Body of pancreas (tissue), 4 donors: ENCODE measurements at regions not wholly inside any gene's neighbourhood (a gene's known extent, or its start where the extent isn't known, plus 50 kb on each side); places are given as distances from the start of the nearest gene placed in this dataset.

ENCODE experiments used
- ATAC-seq: fragments of 150-250 bp; one replicate; pipeline ENCODE4 v1.9.1; 2016
- DNase-seq, 4 donors: peaks; one replicate each; pipeline ENCODE4 v3.0.0-alpha.2; 2019
- H3K27ac ChIP-seq, 4 donors: fragments of 200-600 bp; sonication (generic); 1 replicate in 3 of 4; 2 replicates in 1 of 4; pipeline versions ENCODE4 v1.5.1 to v1.6.1; 2016 to 2019; ENCODE audit warnings: mild to moderate bottlenecking in 1 of 4, mixed read lengths in 1 of 4, moderate library complexity in 1 of 4
- H3K27me3 ChIP-seq, 2 donors: fragments of 200-600 bp; sonication (generic); one replicate each; pipeline ENCODE4 v1.6.0; 2016; ENCODE audit warnings: mild to moderate bottlenecking in 1 of 2
- H3K36me3 ChIP-seq, 2 donors: fragments of 200-600 bp; sonication (generic); replicated peaks in 1 of 2; 2 replicates each; pipeline ENCODE4 v1.5.1; 2016; ENCODE audit warnings: low read depth in 2 of 2; ENCODE audit not compliant: insufficient read depth in 1 of 2
- H3K4me1 ChIP-seq: fragments of 200-600 bp; sonication (generic); one replicate; pipeline ENCODE4 v1.6.0; 2016
- H3K4me3 ChIP-seq, 2 donors: fragments of 200-600 bp; sonication (generic); 1 replicate in 1 of 2; 2 replicates in 1 of 2; pipeline ENCODE4 v1.5.1; 2016 to 2019
- H3K9me3 ChIP-seq, 3 donors: fragments of 200-600 bp; sonication (generic); 1 replicate in 2 of 3; 2 replicates in 1 of 3; pipeline ENCODE4 v1.5.1; 2016
- POLR2A ChIP-seq, 3 donors: fragments of 450-650 bp; IDR thresholded peaks; one replicate each; pipeline ENCODE4 v1.6.1; 2016; ENCODE audit warnings: antibody characterized with exemption in 3 of 3, mild to moderate bottlenecking in 2 of 3
- WGBS, 2 donors: methylation state at CpG; one replicate each; pipeline ENCODE4 v1.1.5; 2017; 5-methylcytosine and 5-hydroxymethylcytosine counted together
- intact Hi-C: fragments of 100-400 bp; cut with DNase I; formaldehyde crosslinking; loops from one replicate; pipeline ENCODE4 v1.15.1; 2023
- TF ChIP-seq, protein P1 (sequence below), 7 experiments: fragments of 450-650 bp in 4 of 7; fragments of 200-600 bp in 3 of 7; sonication (generic) in 3 of 7; IDR thresholded peaks; one replicate each; pipeline ENCODE4 v1.5.1; 2016 to 2019; ENCODE audit warnings: antibody characterized with exemption in 7 of 7

DNA sequence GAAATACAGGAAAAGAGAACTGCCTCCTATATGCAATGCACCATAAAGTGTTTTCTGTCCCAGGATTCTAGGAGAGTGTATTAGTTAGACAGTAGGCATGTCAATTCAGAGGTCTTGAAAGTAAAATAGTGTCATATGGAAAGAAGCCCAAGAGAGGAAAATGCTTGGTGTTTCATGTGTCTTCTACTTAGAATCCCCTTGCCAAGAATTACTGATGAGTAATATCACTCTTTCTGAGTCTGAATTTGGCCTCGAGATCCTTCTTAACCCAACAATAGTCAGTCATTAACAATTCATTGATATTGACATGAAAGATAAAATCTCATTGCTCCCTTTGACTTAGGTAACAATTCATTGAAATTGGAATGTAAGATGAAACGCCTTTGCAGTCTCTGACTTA lies 972.2 kb downstream of the TTLL7 start:
- no peaks in the 10 kb centered on the region for H3K9me3 ChIP-seq
- no peak overlapping the region for H3K4me3 ChIP-seq
- H3K27me3 ChIP-seq: no peaks in the 10 kb centered on the region
- ATAC-seq (no peak), DNase-seq (no peak)
- 65 to 67% methylated on average over 2 of the region's 2 CpGs for WGBS, 2 donors
- H3K4me1 ChIP-seq: no peaks in the 10 kb centered on the region
- H3K27ac ChIP-seq: no peak overlapping the region
- TF ChIP-seq, protein P1, sequence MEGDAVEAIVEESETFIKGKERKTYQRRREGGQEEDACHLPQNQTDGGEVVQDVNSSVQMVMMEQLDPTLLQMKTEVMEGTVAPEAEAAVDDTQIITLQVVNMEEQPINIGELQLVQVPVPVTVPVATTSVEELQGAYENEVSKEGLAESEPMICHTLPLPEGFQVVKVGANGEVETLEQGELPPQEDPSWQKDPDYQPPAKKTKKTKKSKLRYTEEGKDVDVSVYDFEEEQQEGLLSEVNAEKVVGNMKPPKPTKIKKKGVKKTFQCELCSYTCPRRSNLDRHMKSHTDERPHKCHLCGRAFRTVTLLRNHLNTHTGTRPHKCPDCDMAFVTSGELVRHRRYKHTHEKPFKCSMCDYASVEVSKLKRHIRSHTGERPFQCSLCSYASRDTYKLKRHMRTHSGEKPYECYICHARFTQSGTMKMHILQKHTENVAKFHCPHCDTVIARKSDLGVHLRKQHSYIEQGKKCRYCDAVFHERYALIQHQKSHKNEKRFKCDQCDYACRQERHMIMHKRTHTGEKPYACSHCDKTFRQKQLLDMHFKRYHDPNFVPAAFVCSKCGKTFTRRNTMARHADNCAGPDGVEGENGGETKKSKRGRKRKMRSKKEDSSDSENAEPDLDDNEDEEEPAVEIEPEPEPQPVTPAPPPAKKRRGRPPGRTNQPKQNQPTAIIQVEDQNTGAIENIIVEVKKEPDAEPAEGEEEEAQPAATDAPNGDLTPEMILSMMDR (IDR thresholded peaks at IDR 0.05): no peak
- no peak for TF ChIP-seq POLR2A (IDR thresholded peaks at IDR 0.05)
- H3K36me3 ChIP-seq: no peaks in the 10 kb centered on the region
- intact Hi-C loops: no loop called here

DNA sequence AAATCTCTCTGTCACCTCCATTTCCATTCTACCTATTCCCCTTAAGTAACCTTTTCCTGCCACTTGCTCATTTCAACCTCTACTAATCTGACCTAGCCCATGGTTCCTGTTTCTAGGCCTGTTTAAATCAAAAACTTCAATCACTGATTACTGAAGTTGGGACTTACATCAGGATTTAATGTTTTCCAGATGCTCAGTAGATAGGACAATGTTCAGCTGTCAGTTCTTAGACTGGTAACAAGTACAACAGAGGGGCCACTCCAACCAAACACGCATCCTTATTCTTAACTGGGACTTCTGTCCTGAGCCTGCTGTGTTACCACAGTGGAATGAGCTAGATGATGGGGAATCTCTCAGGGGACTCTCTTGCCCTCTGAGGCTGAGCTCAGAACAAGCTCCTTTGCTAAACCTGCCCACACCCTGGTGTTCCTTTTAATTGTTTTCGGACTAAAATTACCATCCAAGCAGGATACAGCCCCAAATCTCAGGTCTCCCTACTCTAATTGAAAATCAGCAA lies 974.6 kb downstream of the TTLL7 start:
- Histone ChIP-seq H3K36me3 (no peaks in the 10 kb centered on the region), H3K27ac (no peak overlapping the region), H3K27me3 (no peaks in the 10 kb centered on the region), H3K4me3 (no peak overlapping the region), H3K9me3 (no peaks in the 10 kb centered on the region), H3K4me1 (no peaks in the 10 kb centered on the region)
- 88 to 92% methylated on average over 2 of the region's 2 CpGs for WGBS, 2 donors
- intact Hi-C loops: no loop called here
- DNase-seq (no peak), ATAC-seq (no peak)
- TF ChIP-seq, protein P1 (IDR thresholded peaks at IDR 0.05): no peak
- no peak for TF ChIP-seq POLR2A (IDR thresholded peaks at IDR 0.05)

DNA sequence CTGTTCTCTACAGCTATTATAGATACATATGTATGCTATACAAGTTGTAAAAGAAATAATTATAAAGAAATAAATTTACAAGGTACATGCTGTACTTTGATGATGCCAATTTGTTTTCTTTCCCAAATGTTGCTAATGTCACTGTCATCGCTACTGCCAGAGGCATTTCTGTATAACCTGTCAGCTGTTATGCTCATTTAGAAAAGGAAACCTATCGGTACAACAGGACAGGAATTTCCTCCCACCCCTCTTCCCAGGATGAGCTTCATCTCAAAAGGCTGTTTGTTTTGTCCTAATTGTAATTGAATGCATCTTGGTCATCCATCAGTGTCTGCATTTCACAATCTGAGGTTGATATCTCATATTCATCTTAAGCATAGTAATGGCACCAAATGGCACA lies 975.7 kb downstream of the TTLL7 start:
- DNase-seq (no peak), ATAC-seq (no peak)
- Histone ChIP-seq H3K27ac (no peak overlapping the region), H3K27me3 (no peaks in the 10 kb centered on the region), H3K4me3 (no peak overlapping the region), H3K4me1 (no peaks in the 10 kb centered on the region), H3K36me3 (no peaks in the 10 kb centered on the region), H3K9me3 (no peaks in the 10 kb centered on the region)
- TF ChIP-seq, protein P1 (IDR thresholded peaks at IDR 0.05): no peak
- no peak for TF ChIP-seq POLR2A (IDR thresholded peaks at IDR 0.05)
- WGBS, 2 donors: 94 to 98% methylated on average over 2 of the region's 2 CpGs
- intact Hi-C loops: no loop called here

DNA sequence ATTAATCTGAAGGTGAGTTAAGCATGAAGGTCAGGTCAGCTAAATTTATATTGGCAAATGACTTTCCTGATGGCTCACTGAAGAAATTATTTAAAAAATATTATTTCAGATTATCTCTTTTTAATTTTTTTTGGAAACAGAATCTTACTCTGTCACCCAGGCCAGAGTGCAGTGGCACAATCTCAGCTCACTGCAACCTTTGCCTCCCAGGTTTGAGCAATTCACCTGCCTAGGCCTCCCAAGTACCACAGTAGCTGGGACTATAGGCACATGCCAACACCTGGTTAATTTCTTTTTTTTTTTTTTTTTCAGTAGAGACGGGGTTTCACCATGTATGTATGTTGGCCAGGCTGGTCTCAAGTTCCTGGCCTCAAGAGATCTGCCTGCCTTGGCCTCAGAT lies 976.7 kb downstream of the TTLL7 start:
- no peaks in the 10 kb centered on the region for H3K4me1 ChIP-seq
- no peaks in the 10 kb centered on the region for H3K9me3 ChIP-seq
- ATAC-seq: no peak
- DNase-seq: no peak
- TF ChIP-seq POLR2A (IDR thresholded peaks at IDR 0.05): no peak
- TF ChIP-seq, protein P1 (IDR thresholded peaks at IDR 0.05): no peak
- no peak overlapping the region for H3K27ac ChIP-seq
- no peaks in the 10 kb centered on the region for H3K36me3 ChIP-seq
- intact Hi-C loops: no loop called here
- WGBS, 2 donors: 88 to 96% methylated on average over 1 of the region's 1 CpG
- H3K4me3 ChIP-seq: no peak overlapping the region
- no peaks in the 10 kb centered on the region for H3K27me3 ChIP-seq

DNA sequence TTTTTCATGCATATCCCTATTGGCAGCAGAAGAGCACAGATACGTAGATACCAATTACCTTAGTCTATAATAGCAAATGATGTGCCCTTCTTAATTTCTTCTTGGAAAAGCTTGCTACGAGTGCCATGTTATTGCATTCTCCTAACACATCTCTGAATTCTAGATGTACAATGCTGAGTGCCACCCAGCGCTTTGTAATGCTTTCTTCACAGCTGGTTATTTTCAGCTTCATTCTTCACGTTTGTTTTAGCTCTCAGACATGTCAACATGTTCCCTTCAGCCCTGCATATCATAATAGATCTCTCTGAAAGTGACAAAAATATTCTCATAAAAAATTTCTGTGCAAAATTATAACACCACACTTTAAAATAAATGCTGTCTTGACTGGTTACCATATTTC lies 981.2 kb downstream of the TTLL7 start:
- H3K27ac ChIP-seq: no peak overlapping the region
- intact Hi-C loops: no loop called here
- no peaks in the 10 kb centered on the region for H3K36me3 ChIP-seq
- 80 to 85% methylated on average over 4 of the region's 4 CpGs for WGBS, 2 donors
- H3K4me3 ChIP-seq: no peak overlapping the region
- no peak for DNase-seq
- H3K4me1 ChIP-seq: no peaks in the 10 kb centered on the region
- H3K27me3 ChIP-seq: no peaks in the 10 kb centered on the region
- no peak for TF ChIP-seq POLR2A (IDR thresholded peaks at IDR 0.05)
- TF ChIP-seq, protein P1 (IDR thresholded peaks at IDR 0.05): no peak
- no peaks in the 10 kb centered on the region for H3K9me3 ChIP-seq
- ATAC-seq: no peak
